ENCODE measurements at regions not wholly inside any gene's neighbourhood (a gene's known extent, or its start where the extent isn't known, plus 50 kb on each side); places are given as distances from the start of the nearest gene placed in this dataset.

- Histone ChIP-seq H3K36me3 (no peaks in the 10 kb centered on the region), H3K9me3 (no peaks in the 10 kb centered on the region), H3K27me3 (no peaks in the 10 kb centered on the region), H3K4me3 (no peak overlapping the region), H3K4me1 (no peaks in the 10 kb centered on the region), H3K27ac (no peak overlapping the region)
- intact Hi-C loops (cut with DNase I), result no loop called here
- whole genome bisulfite sequencing, 2 donors, result 60 to 68% methylated on average over 2 of the region's 2 CpGs
- TF ChIP-seq POLR2AphosphoS5 (IDR thresholded peaks at IDR 0.05), result no peak
- TF ChIP-seq POLR2A (IDR thresholded peaks at IDR 0.05), result no peak
- TF ChIP-seq CTCF (IDR thresholded peaks at IDR 0.05), result no peak
- no peak for TF ChIP-seq EP300 (IDR thresholded peaks at IDR 0.05)
- DNase-seq, result no peak
These were observed 282.8 kb upstream of the C9orf72 start for GRCh38 chr9:27856054-27856453.

DNA sequence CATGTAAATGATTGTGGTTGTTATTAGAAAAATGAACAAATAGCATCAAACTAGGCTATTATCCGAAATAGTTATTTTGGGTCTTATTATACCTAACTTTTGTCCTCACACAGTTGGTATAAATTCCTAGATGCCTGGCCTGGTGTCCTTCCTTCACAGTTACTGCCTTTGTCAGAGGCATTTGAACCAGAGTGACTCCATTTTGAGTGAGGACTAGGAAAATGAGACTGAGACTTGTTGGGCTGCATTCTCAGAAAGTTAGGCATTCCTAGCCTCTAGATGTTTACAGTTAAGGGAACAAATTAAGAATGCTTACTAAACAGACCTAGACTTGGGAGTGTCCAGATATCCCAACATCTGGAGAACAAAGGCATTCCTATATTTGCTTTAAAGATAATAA, 283.5 kb upstream of the C9orf72 start:
- no peak overlapping the region for H3K27ac ChIP-seq
- no peak for DNase-seq

DNA sequence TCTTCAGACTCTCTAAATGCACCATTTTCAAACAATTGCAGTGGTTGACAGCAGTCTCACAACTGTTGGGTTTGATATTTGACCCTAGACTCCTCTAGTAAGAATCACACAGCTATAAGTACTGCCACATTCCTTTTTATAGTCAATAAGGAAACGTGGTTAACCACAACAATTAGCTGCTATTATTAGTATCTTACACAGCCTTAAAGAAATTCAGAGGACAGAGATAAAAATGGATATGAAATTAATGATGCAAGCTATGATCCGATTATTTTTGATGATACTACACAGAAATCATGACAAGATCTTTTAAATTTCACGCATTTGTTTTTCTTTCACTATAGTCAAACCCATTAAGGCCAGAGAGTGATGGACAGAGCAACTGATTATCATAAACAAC, 288.6 kb upstream of the C9orf72 start:
- 57 to 59% methylated on average over 3 of the region's 3 CpGs for WGBS, 2 donors
- no peak for DNase-seq
- Histone ChIP-seq H3K4me1 (no peaks in the 10 kb centered on the region), H3K36me3 (no peaks in the 10 kb centered on the region), H3K4me3 (no peak overlapping the region), H3K27me3 (no peaks in the 10 kb centered on the region), H3K27ac (no peak overlapping the region), H3K9me3 (no peaks in the 10 kb centered on the region)
- intact Hi-C loops (cut with DNase I), result no loop called here
- no peak for TF ChIP-seq EP300 (IDR thresholded peaks at IDR 0.05)
- no peak for TF ChIP-seq CTCF (IDR thresholded peaks at IDR 0.05)
- no peak for TF ChIP-seq POLR2A (IDR thresholded peaks at IDR 0.05)
- TF ChIP-seq POLR2AphosphoS5 (IDR thresholded peaks at IDR 0.05), result no peak

More for the DNA sequence above, 283.5 kb upstream of the C9orf72 start:
- H3K27me3 ChIP-seq, result no peaks in the 10 kb centered on the region
- H3K9me3 ChIP-seq, result no peaks in the 10 kb centered on the region
- intact Hi-C loops (cut with DNase I), result no loop called here
- H3K4me3 ChIP-seq, result no peak overlapping the region
- H3K4me1 ChIP-seq, result no peaks in the 10 kb centered on the region
- TF ChIP-seq EP300 (IDR thresholded peaks at IDR 0.05) (no peak), POLR2A (IDR thresholded peaks at IDR 0.05) (no peak), CTCF (IDR thresholded peaks at IDR 0.05) (no peak), POLR2AphosphoS5 (IDR thresholded peaks at IDR 0.05) (no peak)
- H3K36me3 ChIP-seq, result no peaks in the 10 kb centered on the region
- WGBS, 2 donors, result 86 to 92% methylated on average over 1 of the region's 1 CpG

GRCh38 chr9:27864644-27865438, 291.6 kb upstream of the C9orf72 start:
- 37 to 39% methylated on average over 7 of the region's 7 CpGs for WGBS, 2 donors
- H3K36me3 ChIP-seq, result no peaks in the 10 kb centered on the region
- H3K9me3 ChIP-seq, result no peaks in the 10 kb centered on the region
- intact Hi-C loops (cut with DNase I), result no loop called here
- no peak overlapping the region for H3K4me3 ChIP-seq
- no peak for DNase-seq
- H3K27me3 ChIP-seq, result no peaks in the 10 kb centered on the region
- no peaks in the 10 kb centered on the region for H3K4me1 ChIP-seq
- no peak for TF ChIP-seq POLR2A (IDR thresholded peaks at IDR 0.05)
- no peak for TF ChIP-seq EP300 (IDR thresholded peaks at IDR 0.05)
- TF ChIP-seq CTCF (IDR thresholded peaks at IDR 0.05), result no peak
- TF ChIP-seq POLR2AphosphoS5 (IDR thresholded peaks at IDR 0.05), result no peak
- H3K27ac ChIP-seq, result no peak overlapping the region

DNA sequence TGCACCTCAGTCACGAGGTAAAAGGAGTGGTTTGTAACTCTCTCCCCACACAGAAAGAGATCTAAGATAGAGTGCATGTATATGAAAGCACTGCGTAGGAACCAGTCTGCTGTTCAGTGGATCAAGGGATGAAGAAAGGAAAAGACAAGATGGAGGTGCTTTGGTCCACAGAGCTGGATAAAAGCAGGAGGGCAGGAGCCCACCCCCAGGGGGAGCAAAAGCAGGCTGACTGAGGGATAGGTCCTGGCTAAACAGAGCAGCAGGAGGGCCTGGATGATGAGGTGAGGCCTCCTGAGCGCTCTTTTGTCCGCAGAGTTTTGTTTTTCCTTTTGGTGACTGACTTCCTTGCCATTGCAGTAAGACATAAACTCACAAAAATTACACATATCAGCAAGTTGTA, 293.5 kb upstream of the C9orf72 start:
- Histone ChIP-seq H3K27ac (no peak overlapping the region), H3K4me3 (no peak overlapping the region), H3K4me1 (no peaks in the 10 kb centered on the region), H3K36me3 (no peaks in the 10 kb centered on the region), H3K27me3 (no peaks in the 10 kb centered on the region), H3K9me3 (no peaks in the 10 kb centered on the region)
- intact Hi-C loops (cut with DNase I), result no loop called here
- TF ChIP-seq POLR2A (IDR thresholded peaks at IDR 0.05), result no peak
- DNase-seq, result no peak
- 76 to 88% methylated on average over 4 of the region's 4 CpGs for WGBS, 2 donors

All from sigmoid colon (tissue), 6 donors.